Prostate gland (tissue), 2 donors: ENCODE measurements at regions not wholly inside any gene's neighbourhood (a gene's known extent, or its start where the extent isn't known, plus 50 kb on each side); places are given as distances from the start of the nearest gene placed in this dataset.
"Not testable (repeated sequence)": the region's sequence is repeated elsewhere in the genome, so short reads cannot be mapped to it uniquely, and the experiment has no call there.

Source experiments
- DNase-seq: peaks from one replicate; pipeline ENCODE4 v3.0.0-alpha.2; 2019; ENCODE audit warnings: low spot score
- H3K27ac ChIP-seq, 2 donors: fragments of 200-600 bp; sonication (generic); 2 replicates each; pipeline ENCODE4 v1.5.1; 2017 to 2019
- H3K27me3 ChIP-seq: fragments of 200-600 bp; sonication (generic); replicated peaks from 2 replicates; pipeline ENCODE4 v1.5.1; 2019; ENCODE audit not compliant: insufficient read depth
- H3K36me3 ChIP-seq, 2 donors: fragments of 200-600 bp; sonication (generic); 1 replicate in 1 of 2; 2 replicates in 1 of 2; pipeline versions ENCODE4 v1.5.1 to v1.8.1; 2017 to 2019
- H3K4me1 ChIP-seq: fragments of 200-600 bp; sonication (generic); replicated peaks from 2 replicates; pipeline ENCODE4 v1.5.1; 2019
- H3K4me3 ChIP-seq, 2 donors: fragments of 200-600 bp; sonication (generic); 2 replicates each; pipeline ENCODE4 v1.5.1; 2017 to 2019
- H3K9me3 ChIP-seq: fragments of 200-600 bp; sonication (generic); 2 replicates; pipeline ENCODE4 v1.5.1; 2017
- CTCF ChIP-seq, 4 experiments: fragments of 200-600 bp in 2 of 4; fragments of 450-650 bp in 2 of 4; sonication (generic) in 2 of 4; IDR thresholded peaks; 1 replicate in 3 of 4; 2 replicates in 1 of 4; pipeline ENCODE4 v1.5.1; 2016 to 2019; ENCODE audit warnings: antibody characterized with exemption in 4 of 4, mild to moderate bottlenecking in 2 of 4, moderate library complexity in 2 of 4
- POLR2A ChIP-seq: fragments of 450-650 bp; IDR thresholded peaks from one replicate; pipeline ENCODE4 v1.6.1; 2016; ENCODE audit warnings: antibody characterized with exemption, mild to moderate bottlenecking
- POLR2AphosphoS5 ChIP-seq: sonication (generic); formaldehyde crosslinking; IDR thresholded peaks from one replicate; pipeline ENCODE4 v1.6.1; 2017; ENCODE audit warnings: antibody characterized with exemption
- WGBS: methylation state at CpG from one replicate; pipeline ENCODE4 v1.1.5; 2018; 5-methylcytosine and 5-hydroxymethylcytosine counted together
- intact Hi-C: fragments of 100-400 bp; cut with DNase I; formaldehyde crosslinking; loops from one replicate; pipeline ENCODE4 v1.14.2; 2022

GRCh38 chr22:48821727-48822126 lies 1005.9 kb downstream of the BRD1 start:
- intact Hi-C loops: no loop called here
- no peak overlapping the region for H3K27ac ChIP-seq
- 89% methylated on average over 10 of the region's 10 CpGs for WGBS
- H3K27me3 ChIP-seq: peaks cover 10% of the 10 kb centered on the region
- no peak overlapping the region for H3K4me3 ChIP-seq
- DNase-seq: no peak
- no peaks in the 10 kb centered on the region for H3K4me1 ChIP-seq
- H3K36me3 ChIP-seq: no peaks in the 10 kb centered on the region
- TF ChIP-seq POLR2AphosphoS5 (no peak), CTCF (IDR thresholded peaks at IDR 0.05) (no peak), POLR2A (no peak)
- no peaks in the 10 kb centered on the region for H3K9me3 ChIP-seq

GRCh38 chr22:48821346-48821690 lies 1006.4 kb downstream of the BRD1 start:
- intact Hi-C loops: no loop called here
- no peaks in the 10 kb centered on the region for H3K36me3 ChIP-seq
- no peak overlapping the region for H3K4me3 ChIP-seq
- peaks cover 10% of the 10 kb centered on the region for H3K27me3 ChIP-seq
- WGBS: 82% methylated on average over 10 of the region's 10 CpGs
- no peak overlapping the region for H3K27ac ChIP-seq
- TF ChIP-seq CTCF (IDR thresholded peaks at IDR 0.05) (no peak), POLR2AphosphoS5 (no peak), POLR2A (no peak)
- H3K9me3 ChIP-seq: no peaks in the 10 kb centered on the region
- DNase-seq: no peak
- no peaks in the 10 kb centered on the region for H3K4me1 ChIP-seq

- DNase-seq: no peak
- 75% methylated on average over 27 of the region's 27 CpGs for WGBS
- Histone ChIP-seq H3K4me1 (no peaks in the 10 kb centered on the region), H3K36me3 (no peaks in the 10 kb centered on the region), H3K4me3 (no peak overlapping the region), H3K9me3 (no peaks in the 10 kb centered on the region), H3K27ac (no peak overlapping the region), H3K27me3 (peaks cover 10% of the 10 kb centered on the region)
- TF ChIP-seq POLR2AphosphoS5 (no peak), CTCF (IDR thresholded peaks at IDR 0.05) (no peak), POLR2A (no peak)
- intact Hi-C loops: no loop called here
Measured at GRCh38 chr22:48820481-48821345, 1007.0 kb downstream of the BRD1 start.

- Histone ChIP-seq H3K27me3 (peaks cover 10% of the 10 kb centered on the region), H3K4me3 (no peak overlapping the region), H3K36me3 (no peaks in the 10 kb centered on the region), H3K9me3 (no peaks in the 10 kb centered on the region), H3K27ac (no peak overlapping the region), H3K4me1 (no peaks in the 10 kb centered on the region)
- WGBS: 66% methylated on average over 13 of the region's 13 CpGs
- intact Hi-C loops: no loop called here
- TF ChIP-seq POLR2AphosphoS5: no peak
- TF ChIP-seq POLR2A: no peak
- TF ChIP-seq CTCF (IDR thresholded peaks at IDR 0.05): no peak
- DNase-seq: no peak
Measured at GRCh38 chr22:48819961-48820360, 1007.7 kb downstream of the BRD1 start.

GRCh38 chr22:48819232-48819631 lies 1008.4 kb downstream of the BRD1 start:
- Histone ChIP-seq H3K4me3 (no peak overlapping the region), H3K27ac (no peak overlapping the region), H3K27me3 (peaks cover 10% of the 10 kb centered on the region), H3K36me3 (no peaks in the 10 kb centered on the region), H3K9me3 (no peaks in the 10 kb centered on the region), H3K4me1 (no peaks in the 10 kb centered on the region)
- 91% methylated on average over 16 of the region's 16 CpGs for WGBS
- DNase-seq: no peak
- TF ChIP-seq POLR2A (no peak), CTCF (IDR thresholded peaks at IDR 0.05) (no peak), POLR2AphosphoS5 (no peak)
- intact Hi-C loops: no loop called here

- 96% methylated on average over 10 of the region's 10 CpGs for WGBS
- H3K9me3 ChIP-seq, intact Hi-C loops, H3K27me3 ChIP-seq, H3K4me1 ChIP-seq, H3K27ac ChIP-seq, DNase-seq, H3K36me3 ChIP-seq, H3K4me3 ChIP-seq: not testable (repeated sequence)
Measured at GRCh38 chr22:48817491-48817890, 1010.2 kb downstream of the BRD1 start.
